GM18526 (cell line): ENCODE measurements at regions not wholly inside any gene's neighbourhood (a gene's known extent, or its start where the extent isn't known, plus 50 kb on each side); places are given as distances from the start of the nearest gene placed in this dataset.

Source experiments
- POLR2A ChIP-seq: IDR thresholded peaks from 3 replicates; pipeline ENCODE4 v1.6.1; 2011; ENCODE audit not compliant: insufficient read length; ENCODE audit errors: extremely low read depth

DNA sequence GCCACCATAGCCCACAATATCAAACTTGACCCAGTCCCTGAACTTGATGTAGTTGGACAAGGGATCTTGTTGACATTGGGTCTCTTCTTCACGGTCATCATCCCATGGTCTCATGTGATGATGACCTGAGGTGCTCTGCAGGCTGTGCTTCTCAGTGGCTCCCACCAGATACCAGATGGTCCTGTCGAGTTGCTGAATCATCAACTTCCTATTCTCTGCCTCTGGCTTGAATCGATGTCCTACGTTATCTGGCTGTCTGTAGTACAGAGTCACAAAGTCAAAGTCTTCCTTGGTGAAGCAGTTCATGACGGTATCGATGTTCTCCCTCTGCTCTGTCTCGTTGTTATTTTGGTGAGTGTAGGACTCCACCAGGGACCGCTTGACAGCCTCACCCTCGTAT lies 145.7 kb upstream of the ALDH3B2 start:
- TF ChIP-seq POLR2A: no peak

DNA sequence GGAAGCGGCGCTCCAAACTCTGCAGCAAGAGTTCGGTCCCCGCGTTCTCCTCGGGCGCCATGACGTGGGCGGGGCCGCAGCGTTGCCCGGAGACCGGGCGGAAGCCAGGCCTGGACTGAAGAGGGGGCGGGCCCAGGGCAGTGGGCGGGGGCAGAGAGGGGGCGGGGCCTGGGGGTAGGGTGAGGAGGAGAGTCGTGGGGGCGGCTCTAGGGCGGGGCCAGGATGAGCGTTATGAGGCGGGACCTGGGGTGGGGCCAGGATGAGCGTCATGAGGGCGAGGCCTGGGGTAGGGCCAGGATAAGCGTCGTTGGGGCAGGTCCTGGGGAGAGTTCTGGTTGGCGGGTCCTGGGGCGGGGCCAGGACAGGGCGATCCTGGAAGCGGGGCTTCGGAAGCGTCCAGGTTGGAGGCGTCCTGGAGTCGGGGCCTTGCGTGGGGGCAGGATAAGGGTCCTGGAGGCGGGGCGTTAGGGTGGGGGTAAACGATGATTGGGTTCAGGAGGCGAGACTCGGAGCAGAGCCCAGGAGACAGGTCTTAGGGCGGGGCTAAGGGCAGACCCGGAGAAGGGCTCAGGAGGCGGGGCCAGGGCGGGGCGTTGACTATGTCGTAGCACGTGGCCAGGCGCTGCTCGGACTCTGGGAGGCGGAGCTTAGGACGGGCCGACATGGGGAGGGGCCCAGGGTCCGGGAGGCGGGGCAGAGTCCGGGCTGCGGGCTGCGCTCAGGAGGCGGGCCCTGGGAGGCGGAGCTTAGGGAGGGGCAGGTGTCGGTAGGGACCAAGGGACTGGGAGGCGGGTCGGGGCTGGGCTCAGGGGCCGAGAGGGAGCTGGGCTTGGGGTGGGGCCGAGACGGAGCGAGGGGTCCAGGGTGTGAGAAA lies 131.1 kb upstream of the ALDH3B2 start:
- TF ChIP-seq POLR2A: peak; percentile 42

DNA sequence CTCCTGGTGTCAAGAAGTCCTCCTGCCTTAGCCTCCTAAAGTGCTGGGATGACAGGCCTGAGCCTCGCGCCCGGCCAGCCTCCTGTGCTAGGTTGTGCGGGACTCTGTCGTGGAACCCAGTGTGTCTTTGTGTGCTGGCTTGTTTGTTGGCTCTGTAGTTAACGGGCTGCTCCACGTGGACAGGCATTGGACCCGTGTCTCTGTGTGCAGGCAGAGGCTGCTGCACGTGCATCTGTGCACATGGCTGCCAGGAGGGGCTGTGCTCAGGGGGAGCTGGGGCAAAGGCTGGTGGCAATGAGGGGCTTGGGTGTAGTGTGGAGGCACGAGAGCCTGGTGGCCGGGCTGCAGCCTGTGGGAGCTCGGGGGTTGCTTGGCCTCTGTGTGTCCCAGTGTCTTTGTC lies 121.3 kb upstream of the ALDH3B2 start:
- TF ChIP-seq POLR2A: no peak

DNA sequence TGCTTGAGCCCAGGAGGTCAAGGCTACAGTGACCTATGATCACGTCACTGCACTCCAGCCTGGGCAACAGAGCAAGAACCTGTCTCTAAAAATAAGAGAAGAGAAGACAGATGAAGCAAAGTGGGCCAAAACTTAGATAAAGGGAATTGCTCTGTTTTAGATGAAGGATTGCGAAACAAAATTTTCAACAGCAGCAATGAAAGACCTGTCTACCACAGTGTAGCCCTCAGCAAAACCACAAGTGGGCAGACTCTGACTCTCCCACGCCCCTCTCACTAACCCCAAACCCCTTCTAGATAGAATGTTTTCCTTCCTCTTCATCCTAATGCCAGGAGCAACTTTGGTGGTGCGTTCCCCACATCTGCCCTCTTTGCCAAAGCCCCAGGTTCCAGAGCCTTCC lies 105.6 kb upstream of the ALDH3B2 start:
- no peak for TF ChIP-seq POLR2A

GRCh38 chr11:67776852-67777520 lies 102.6 kb upstream of the ALDH3B2 start:
- no peak for TF ChIP-seq POLR2A

GRCh38 chr11:67745181-67745726 lies 70.8 kb upstream of the ALDH3B2 start:
- no peak for TF ChIP-seq POLR2A

- TF ChIP-seq POLR2A: no peak
Observed at GRCh38 chr11:67732045-67732787, 57.8 kb upstream of the ALDH3B2 start.

DNA sequence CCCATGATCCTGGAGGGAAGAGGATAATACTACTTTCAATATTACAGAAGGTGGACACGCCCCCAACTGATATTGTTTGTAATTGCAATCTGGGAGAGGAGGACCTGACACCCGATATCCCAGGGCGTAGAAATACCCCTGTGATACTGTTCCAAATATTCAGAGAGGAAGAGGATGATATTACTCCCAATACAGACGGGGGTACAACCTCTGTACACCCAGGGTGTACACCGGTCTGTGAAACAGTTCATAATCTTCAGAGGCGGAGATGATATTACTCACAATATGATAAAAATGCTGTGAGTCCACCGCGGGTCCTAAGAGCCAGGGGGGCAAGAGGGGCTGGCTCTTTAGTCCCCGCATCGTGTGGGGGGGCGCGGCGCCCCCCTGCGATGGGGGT lies 57.2 kb upstream of the ALDH3B2 start:
- TF ChIP-seq POLR2A: no peak
